ENCODE measurements at regions not wholly inside any gene's neighbourhood (a gene's known extent, or its start where the extent isn't known, plus 50 kb on each side); places are given as distances from the start of the nearest gene placed in this dataset.
"Not testable (repeated sequence)": the region's sequence is repeated elsewhere in the genome, so short reads cannot be mapped to it uniquely, and the experiment has no call there.

DNA sequence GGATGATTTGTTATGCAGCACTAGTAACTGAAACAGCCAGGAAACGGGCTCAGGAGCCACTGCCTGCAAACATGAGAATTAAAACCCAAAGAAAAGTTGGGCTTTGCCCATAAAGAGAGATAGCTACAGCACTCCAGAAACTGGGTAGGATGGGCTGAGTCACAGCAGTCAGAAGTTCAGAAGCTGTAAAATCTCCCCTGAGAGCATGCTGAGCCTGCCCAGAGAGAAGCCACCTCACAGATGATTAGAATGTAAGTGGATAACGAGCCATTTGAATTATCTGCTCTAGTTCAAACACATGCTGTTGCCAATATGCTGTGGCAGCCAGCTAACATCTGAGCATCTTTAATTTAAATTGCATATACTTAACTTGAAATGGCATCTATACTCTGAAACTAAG lies 388.1 kb upstream of the ACVR2A start:
- no peak for DNase-seq

DNA sequence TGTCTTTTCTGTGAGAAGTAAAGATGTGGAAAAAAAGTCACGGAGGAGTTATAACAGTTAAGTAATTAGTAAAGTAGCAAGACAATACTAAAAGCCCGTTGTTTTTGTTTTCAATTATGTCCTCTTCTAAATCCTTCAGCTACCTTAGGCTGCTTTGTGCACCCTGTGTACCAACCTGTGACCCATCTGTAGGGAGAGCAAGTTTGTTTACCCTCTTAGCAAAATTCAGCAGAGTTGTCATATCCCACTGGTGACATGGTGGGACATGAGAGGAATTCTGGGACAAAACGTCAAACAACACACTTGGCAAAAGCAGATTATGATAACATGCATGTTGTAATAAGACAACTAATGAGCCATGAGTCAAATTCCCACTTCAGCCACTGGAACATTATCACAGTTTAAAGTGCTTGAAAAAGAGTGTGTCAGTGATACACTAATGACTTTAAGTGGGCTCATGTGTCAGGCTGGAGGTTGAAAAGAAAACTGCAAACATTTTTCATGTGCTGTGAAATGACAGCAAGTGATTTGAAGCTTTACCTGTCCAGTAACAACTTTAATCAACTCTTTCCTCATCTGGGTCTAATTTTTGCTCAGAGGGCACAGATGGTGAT lies 392.8 kb upstream of the ACVR2A start:
- DNase-seq, result no peak

GRCh38 chr2:147450661-147451510 lies 393.9 kb upstream of the ACVR2A start:
- DNase-seq, result no peak

DNA sequence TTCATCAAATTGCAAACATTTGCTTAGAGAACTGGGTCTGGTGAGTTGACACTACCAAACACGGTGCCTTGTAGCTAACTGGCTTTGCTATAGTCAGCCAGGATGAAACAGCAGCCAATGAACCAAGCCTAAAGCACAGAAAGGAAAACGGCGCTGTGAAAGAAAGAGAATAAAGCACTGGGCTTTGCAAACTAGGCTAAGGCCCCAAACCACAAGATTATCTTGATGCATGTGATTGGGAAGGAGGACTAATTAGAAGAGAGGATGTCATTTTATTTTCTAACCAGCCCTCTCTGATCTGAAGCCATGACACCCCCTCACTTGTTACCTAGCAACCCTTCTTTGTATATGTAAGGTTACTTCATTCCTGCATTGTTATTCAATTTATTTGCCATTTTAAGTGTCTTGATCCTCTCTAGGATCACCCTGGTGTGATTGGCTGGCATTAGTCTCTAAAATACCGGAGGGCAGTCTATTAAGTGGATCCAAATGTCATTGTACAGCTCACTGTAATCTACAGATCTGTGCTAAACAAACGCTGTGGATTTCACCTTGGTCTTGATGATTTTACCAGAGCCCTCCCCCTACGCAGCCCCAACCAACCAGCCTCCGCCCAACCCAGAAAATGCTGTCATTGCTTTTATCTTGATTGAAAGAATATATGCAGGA lies 395.4 kb upstream of the ACVR2A start:
- peak; percentile 18 for DNase-seq

- no peak for DNase-seq
Measured at GRCh38 chr2:147442816-147443215, 402.0 kb upstream of the ACVR2A start.

DNA sequence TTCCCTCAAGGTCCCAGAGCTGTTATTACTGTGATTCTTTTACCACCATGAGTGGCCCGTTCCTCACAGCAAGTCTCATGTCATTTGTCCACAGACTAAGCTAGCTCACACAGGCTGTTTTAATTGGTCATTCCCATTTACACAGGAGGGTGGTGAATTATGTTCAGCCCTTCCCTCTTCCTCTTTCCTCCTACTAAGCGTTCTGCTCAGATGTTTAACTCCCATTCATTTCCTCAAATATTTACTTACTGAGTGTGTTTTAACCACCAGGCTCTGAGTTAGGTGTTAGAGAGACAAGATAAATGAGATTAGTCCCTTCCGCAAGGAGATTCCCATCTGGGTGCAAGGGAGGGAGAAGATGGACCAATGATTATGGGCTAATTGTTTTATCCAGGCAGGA lies 403.6 kb upstream of the ACVR2A start:
- DNase-seq, result no peak

- DNase-seq, result no peak
Measured at GRCh38 chr2:147440734-147441133, 404.1 kb upstream of the ACVR2A start.

DNA sequence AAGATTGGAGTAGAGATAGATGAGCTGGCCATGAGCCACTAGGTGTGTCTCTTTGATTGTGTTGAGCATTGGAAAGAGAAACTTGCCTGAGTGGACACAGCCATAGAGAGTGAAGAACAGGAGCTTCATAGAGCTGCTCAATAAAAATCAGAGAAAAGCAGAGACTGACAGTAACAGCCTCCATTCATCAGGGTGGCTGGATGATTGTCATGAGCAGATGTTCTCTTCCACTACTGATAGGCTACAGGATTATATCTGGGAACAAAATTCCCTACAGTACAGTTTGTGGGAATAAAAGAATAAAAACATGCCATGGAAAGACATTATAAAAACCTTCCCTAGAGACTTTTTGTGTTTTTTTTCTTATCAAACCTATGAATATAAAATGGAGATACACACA lies 404.8 kb upstream of the ACVR2A start:
- DNase-seq, result no peak

DNA sequence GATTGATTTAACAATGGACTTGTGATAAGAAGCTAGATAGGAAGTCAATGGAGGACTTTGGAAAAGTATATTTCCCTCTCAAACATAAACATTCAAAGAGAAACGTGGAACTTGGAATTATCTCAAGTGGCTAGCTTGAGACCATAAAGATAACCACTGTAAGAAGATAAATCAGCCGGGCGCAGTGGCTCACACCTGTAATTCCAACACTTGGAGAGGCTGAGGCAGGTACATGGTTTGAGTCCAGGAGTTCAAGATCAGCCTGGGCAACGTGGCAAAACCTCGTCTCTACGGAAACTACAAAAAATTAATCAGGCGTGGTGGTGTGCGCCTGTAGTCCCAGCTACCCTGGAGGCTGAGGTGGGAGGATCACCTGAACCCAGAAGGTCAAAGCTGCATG lies 405.9 kb upstream of the ACVR2A start:
- no peak for DNase-seq

GRCh38 chr2:147433822-147434221 lies 411.0 kb upstream of the ACVR2A start:
- DNase-seq, result no peak

- no peak for DNase-seq
Measured at GRCh38 chr2:147430408-147430807, 414.4 kb upstream of the ACVR2A start.

DNA sequence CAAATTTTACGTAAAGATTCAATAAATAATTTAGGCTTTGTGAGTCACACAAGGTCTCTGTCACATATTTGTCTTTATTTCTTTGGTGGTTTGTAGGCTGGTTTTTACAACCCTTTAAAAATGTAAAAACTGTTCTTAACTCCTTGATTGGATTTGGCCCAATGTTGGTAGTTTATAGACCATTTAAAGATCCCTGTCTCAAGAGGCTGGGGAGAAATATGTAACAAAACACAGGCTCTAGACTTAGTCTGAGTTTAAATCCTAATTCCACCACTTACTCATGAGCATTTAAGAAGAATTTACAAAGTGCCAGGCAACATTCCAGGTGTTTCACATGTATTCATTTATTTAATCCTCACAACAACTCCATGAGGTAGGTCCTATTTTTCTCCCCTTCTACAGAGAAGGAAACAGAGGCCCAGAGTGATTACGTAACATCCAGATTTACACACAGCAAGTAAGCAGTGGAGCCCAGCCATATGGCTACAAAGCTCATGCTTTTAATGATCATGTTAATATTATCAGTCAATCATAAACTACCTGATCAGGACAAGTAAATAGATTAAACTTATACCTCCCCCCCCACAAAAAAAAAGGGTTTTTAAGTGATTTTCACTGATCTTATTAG lies 416.6 kb upstream of the ACVR2A start:
- DNase-seq, result no peak

- no peak for DNase-seq
Measured at GRCh38 chr2:147425437-147426029, 419.3 kb upstream of the ACVR2A start.

GRCh38 chr2:147424766-147425165 lies 420.1 kb upstream of the ACVR2A start:
- no peak for DNase-seq

DNA sequence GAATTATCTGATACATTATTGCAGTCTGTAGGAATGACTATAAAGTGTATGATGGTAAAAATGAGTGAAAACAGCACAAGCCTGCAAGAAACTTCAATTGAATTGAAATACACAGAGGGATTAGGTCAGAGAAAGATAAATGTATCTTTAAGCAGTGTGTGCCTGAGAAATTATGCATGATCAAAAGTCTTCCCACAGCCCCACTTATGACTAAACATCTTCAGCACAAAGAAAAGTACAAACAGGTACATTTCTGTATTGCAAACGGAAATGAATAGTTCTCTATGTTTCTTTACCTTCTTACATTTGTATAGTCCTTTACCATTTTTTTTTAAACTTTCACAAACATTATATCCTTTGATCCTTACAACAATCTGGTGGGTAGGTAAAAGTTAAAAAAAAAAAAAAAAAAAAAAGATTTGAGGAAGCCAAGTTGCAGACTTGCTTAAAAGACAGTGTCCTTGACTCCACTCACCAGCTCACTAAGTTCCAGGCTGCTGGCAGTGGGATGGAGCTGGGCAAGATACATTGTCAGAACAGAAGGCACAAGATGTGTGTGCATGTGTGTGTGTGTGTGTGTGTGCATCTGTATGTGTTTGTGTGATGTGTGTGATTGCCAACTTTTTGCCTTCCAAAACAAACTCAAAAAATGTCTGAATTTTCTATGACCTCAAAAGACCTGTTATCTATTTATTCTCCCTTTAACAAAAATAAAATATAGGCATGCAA lies 423.7 kb upstream of the ACVR2A start:
- DNase-seq, result no peak

DNA sequence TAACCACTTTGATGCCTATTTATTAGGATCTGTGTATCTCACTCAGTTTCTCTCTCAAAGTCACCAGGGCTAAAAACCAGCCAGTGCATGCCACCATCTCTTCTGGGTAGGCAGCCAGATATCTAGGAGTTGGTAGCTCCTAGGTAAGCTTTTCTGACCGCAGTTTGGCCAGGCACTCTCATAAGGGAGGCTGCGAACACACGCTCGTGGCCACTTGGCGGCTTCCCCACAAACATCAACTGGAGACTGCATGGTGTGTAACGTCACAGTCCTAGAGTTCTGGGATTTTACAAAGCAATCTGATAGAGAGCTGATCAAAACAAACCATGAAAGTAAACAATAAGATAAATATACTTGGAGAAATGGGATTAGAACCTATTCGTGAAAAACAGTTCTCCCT lies 424.3 kb upstream of the ACVR2A start:
- DNase-seq, result no peak

- DNase-seq, result no peak
Measured at GRCh38 chr2:147416099-147416498, 428.7 kb upstream of the ACVR2A start.

GRCh38 chr2:147414656-147415055 lies 430.2 kb upstream of the ACVR2A start:
- not testable (repeated sequence) for DNase-seq

DNA sequence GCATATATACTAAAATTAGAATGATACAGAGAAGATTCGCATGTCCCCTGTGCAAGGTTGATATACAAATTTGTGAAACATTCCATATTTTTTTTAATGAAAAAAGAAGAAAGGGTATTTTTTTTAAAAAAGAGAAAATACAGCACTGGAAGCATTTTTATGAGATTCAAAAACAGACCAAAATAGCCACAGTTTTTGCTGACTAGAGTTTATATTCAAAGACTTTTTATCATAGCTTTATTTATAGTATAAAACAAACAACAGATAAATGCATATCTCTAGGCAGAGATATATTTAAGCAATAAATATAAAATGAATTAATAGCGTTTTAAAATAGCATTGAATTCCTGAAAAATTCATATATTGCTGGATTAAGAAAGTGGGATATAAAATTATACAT lies 436.5 kb upstream of the ACVR2A start:
- no peak for DNase-seq

GRCh38 chr2:147405651-147406050 lies 439.2 kb upstream of the ACVR2A start:
- DNase-seq, result no peak

DNA sequence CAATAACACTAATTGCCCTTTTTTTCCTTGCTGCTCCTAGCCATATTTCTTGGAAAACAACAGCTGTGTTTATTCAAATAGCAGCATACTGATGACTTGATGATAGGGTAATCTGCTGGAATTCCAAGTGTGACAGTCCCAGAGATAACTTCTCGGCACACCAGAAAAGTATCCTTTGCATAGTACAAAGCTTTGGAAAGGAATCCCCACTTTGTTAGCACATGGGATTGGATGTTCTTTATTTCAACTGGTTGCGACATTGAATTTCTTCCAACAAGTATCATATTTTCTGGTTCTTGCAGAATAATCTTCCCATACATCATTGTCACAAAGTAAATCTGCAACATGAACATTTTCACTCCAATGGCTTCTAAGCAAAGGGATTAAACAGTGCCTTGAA lies 445.8 kb upstream of the ACVR2A start:
- DNase-seq, result no peak

GRCh38 chr2:147398301-147398700 lies 446.5 kb upstream of the ACVR2A start:
- DNase-seq, result no peak

DNA sequence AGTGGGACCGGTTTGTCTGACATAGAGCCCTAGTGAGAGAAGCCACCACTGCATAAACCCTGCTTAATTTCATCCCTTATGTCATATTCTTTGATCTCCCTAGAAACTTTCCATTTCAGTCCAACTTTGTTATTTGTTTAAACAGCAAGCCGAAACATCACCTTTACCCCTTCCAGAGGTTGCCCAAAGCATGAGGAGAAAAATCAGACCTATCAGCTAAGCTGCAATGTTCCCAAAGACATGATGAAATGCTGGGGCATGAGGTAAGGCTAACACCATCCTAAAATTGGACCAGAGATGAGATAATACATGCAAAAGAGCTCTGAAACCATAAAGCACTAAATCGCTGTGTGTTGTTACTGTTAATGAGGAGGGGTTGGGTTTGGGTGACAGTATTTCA lies 447.9 kb upstream of the ACVR2A start:
- DNase-seq, result no peak
